ENCODE measurements at regions not wholly inside any gene's neighbourhood (a gene's known extent, or its start where the extent isn't known, plus 50 kb on each side); places are given as distances from the start of the nearest gene placed in this dataset.

DNA sequence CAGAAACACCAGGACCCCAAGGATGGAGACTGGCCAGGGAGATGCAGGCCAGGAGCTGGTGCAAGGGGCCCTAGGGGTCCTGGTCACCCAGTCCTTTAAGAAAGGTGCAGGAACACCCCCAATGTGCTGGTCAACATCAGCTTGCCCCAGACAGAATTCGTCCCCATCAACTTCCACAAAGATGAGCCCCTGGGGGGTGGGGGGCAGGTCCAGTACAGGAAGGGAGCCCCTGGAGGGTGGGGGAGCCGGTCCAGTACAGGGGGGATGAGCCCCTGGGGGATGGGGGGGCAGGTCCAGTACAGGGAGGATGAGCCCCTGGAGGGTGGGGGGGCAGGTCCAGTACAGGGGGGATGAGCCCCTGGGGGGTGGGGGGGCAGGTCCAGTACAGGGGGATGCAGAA is 160.7 kb upstream of the SALL3 start:
- TF ChIP-seq, protein P1, sequence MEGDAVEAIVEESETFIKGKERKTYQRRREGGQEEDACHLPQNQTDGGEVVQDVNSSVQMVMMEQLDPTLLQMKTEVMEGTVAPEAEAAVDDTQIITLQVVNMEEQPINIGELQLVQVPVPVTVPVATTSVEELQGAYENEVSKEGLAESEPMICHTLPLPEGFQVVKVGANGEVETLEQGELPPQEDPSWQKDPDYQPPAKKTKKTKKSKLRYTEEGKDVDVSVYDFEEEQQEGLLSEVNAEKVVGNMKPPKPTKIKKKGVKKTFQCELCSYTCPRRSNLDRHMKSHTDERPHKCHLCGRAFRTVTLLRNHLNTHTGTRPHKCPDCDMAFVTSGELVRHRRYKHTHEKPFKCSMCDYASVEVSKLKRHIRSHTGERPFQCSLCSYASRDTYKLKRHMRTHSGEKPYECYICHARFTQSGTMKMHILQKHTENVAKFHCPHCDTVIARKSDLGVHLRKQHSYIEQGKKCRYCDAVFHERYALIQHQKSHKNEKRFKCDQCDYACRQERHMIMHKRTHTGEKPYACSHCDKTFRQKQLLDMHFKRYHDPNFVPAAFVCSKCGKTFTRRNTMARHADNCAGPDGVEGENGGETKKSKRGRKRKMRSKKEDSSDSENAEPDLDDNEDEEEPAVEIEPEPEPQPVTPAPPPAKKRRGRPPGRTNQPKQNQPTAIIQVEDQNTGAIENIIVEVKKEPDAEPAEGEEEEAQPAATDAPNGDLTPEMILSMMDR (IDR thresholded peaks at IDR 0.05): no peak
- TF ChIP-seq POLR2A (IDR thresholded peaks at IDR 0.05): no peak
